K562 (cell line): ENCODE measurements at regions not wholly inside any gene's neighbourhood (a gene's known extent, or its start where the extent isn't known, plus 50 kb on each side); places are given as distances from the start of the nearest gene placed in this dataset.

Experiments used
- ATAC-seq: fragments of 200-7000 bp; cut with Tn5 transposase; 3 replicates; pipeline ENCODE4 v1.9.1; 2020; ENCODE audit warnings: moderate library complexity
- BruUV-seq: library from RNA; stranded (reverse); fragments of 400-500 nt; replicated peaks from 2 replicates; lab custom pipeline; 2021; lab: Mats Ljungman, UMichigan
- CTCF ChIA-PET: fragments of 300-600 bp; formaldehyde crosslinking; extraction: SDS; loops from one replicate; lab custom pipeline; 2021; ENCODE audit warnings: low intra/inter-chr PET ratio; lab: Yijun Ruan, JAX
- POLR2A ChIA-PET: fragments of 300-600, 350-650 bp; sonication (Branson Sonifier 250); formaldehyde crosslinking; extraction: SDS; loops from one replicate; lab custom pipeline; 2021; ENCODE audit warnings: antibody characterized with exemption, inconsistent platforms; lab: Yijun Ruan, JAX
- DNase-seq, 4 experiments: peaks; one replicate each; pipeline versions ENCODE4 v3.0.0 to v3.0.0-alpha.2; 2011 to 2018; ENCODE audit warnings: low spot score in 3 of 4, mixed read lengths in 3 of 4; ENCODE audit errors: extremely low read depth in 1 of 4
- FAIRE-seq: peaks from 2 replicates; lab custom pipeline; 2011; peaks lifted over from hg19 to GRCh38; lab: Jason Lieb, UNC
- H2AFZ ChIP-seq: 2 replicates; pipeline ENCODE4 v1.6.0; 2011; ENCODE audit warnings: low read depth, low read length, control low read depth, inconsistent platforms
- H3K27ac ChIP-seq: fragments of 200-600 bp; 3 replicates; pipeline ENCODE4 v1.8.0; 2011; ENCODE audit warnings: low read depth, mild to moderate bottlenecking, control low read depth, inconsistent platforms, low read length, moderate library complexity, mixed read lengths; ENCODE audit errors: extremely low read depth
- H3K27me3 ChIP-seq, 2 experiments: fragments of 300-600 bp in 1 of 2; 2 replicates in 1 of 2; 3 replicates in 1 of 2; pipeline versions ENCODE4 v1.6.0 to v1.8.0; 2011; ENCODE audit warnings: inconsistent platforms in 2 of 2, low read length in 2 of 2, mild to moderate bottlenecking in 1 of 2, mixed read lengths in 1 of 2, moderate library complexity in 1 of 2; ENCODE audit not compliant: control insufficient read depth in 2 of 2, insufficient read depth in 2 of 2
- H3K36me3 ChIP-seq: fragments of 300-600 bp; 3 replicates; pipeline ENCODE4 v1.8.0; 2011; ENCODE audit warnings: mild to moderate bottlenecking, low read length, inconsistent platforms; ENCODE audit not compliant: control insufficient read depth, insufficient read depth
- H3K4me1 ChIP-seq, 2 experiments: fragments of 200-600 bp in 1 of 2; replicated peaks in 1 of 2; 2 replicates in 1 of 2; 3 replicates in 1 of 2; pipeline versions ENCODE4 v1.5.1 to v1.8.0; 2011; ENCODE audit warnings: inconsistent platforms in 2 of 2, low read length in 2 of 2, mild to moderate bottlenecking in 1 of 2, mixed read lengths in 1 of 2, moderate library complexity in 1 of 2; ENCODE audit not compliant: control insufficient read depth in 2 of 2, insufficient read depth in 2 of 2
- H3K4me2 ChIP-seq: 2 replicates; pipeline ENCODE4 v1.6.1; 2011; ENCODE audit warnings: low read length, control low read depth, inconsistent platforms, mixed read lengths; ENCODE audit not compliant: insufficient read depth
- H3K4me3 ChIP-seq: fragments of 200-600 bp; sonication (generic), shearing (Covaris generic); 2 replicates; pipeline ENCODE4 v1.5.1; 2016; ENCODE audit warnings: control low read depth, inconsistent platforms
- H3K79me2 ChIP-seq: fragments of 200-600 bp; 3 replicates; pipeline ENCODE4 v1.8.0; 2011; ENCODE audit warnings: low read length, inconsistent platforms; ENCODE audit not compliant: control insufficient read depth, insufficient read depth
- H3K9ac ChIP-seq, 2 experiments: 2 replicates each; pipeline versions ENCODE4 v1.6.0 to v1.6.1; 2011; ENCODE audit warnings: low read depth in 2 of 2, low read length in 2 of 2, control low read depth in 1 of 2, inconsistent platforms in 1 of 2, mild to moderate bottlenecking in 1 of 2, mixed read lengths in 1 of 2; ENCODE audit not compliant: insufficient read depth in 1 of 2
- H3K9me1 ChIP-seq: one replicate; pipeline ENCODE4 v1.6.0; 2011; ENCODE audit warnings: inconsistent platforms, mild to moderate bottlenecking, low read length, moderate library complexity; ENCODE audit not compliant: control insufficient read depth, insufficient read depth
- H3K9me3 ChIP-seq: replicated peaks from 2 replicates; pipeline ENCODE4 v1.5.1; 2011; ENCODE audit warnings: low read depth, low read length, inconsistent platforms; ENCODE audit not compliant: control insufficient read depth, insufficient read depth
- H4K20me1 ChIP-seq: replicated peaks from 2 replicates; pipeline ENCODE4 v1.6.1; 2011; ENCODE audit warnings: low read length, inconsistent platforms, mixed read lengths; ENCODE audit not compliant: control insufficient read depth, insufficient read depth
- E2F3 ChIP-seq: fragments of 250-450 bp; sonication (Bioruptor Pico); IDR thresholded peaks from 2 replicates; pipeline ENCODE4 v1.4.0; 2020; ENCODE audit warnings: mild to moderate bottlenecking
- E2F4 ChIP-seq: sonication (generic); formaldehyde crosslinking; IDR thresholded peaks from 2 replicates; pipeline ENCODE4 v1.8.0; 2022; ENCODE audit warnings: mild to moderate bottlenecking, low read depth, missing genetic modification reagents
- ETV6 ChIP-seq, 3 experiments: fragments of 150-350 bp in 1 of 3; sonication (generic) in 1 of 3; formaldehyde crosslinking in 1 of 3; IDR thresholded peaks; 2 replicates each; pipeline versions ENCODE4 v1.6.1 to v1.8.0; 2014 to 2022; ENCODE audit warnings: borderline replicate concordance in 2 of 3, low read depth in 2 of 3, antibody characterized with exemption in 1 of 3, low read length in 1 of 3, mild to moderate bottlenecking in 1 of 3, missing genetic modification reagents in 1 of 3
- HLTF ChIP-seq: fragments of 450-650 bp; IDR thresholded peaks from 2 replicates; pipeline ENCODE4 v1.6.1; 2016
- HOXB6 ChIP-seq: fragments of 250-450 bp; sonication (Bioruptor Pico); IDR thresholded peaks from 2 replicates; pipeline ENCODE4 v1.5.1; 2022; ENCODE audit warnings: mild to moderate bottlenecking, borderline replicate concordance
- MAZ ChIP-seq, 2 experiments: fragments of 450-650 bp in 1 of 2; sonication (generic) in 1 of 2; formaldehyde crosslinking; IDR thresholded peaks in 1 of 2; conservative IDR thresholded peaks in 1 of 2; 2 replicates each; pipeline versions ENCODE4 v1.4.0 to v1.5.0; 2020; ENCODE audit warnings: mild to moderate bottlenecking in 1 of 2, missing genetic modification reagents in 1 of 2
- POLR2H ChIP-seq: IDR thresholded peaks from 2 replicates; pipeline ENCODE4 v1.6.1; 2016; ENCODE audit warnings: missing genetic modification characterization, low read depth, mild to moderate bottlenecking, control low read depth, missing compliant biosample characterization, moderate library complexity
- ZNF609 ChIP-seq: sonication (generic); formaldehyde crosslinking; IDR thresholded peaks from 2 replicates; pipeline ENCODE4 v1.8.1; 2023; ENCODE audit warnings: missing genetic modification reagents, mild to moderate bottlenecking, borderline replicate concordance
- ZNF707 ChIP-seq: fragments of 250-450 bp; sonication (Bioruptor Pico); conservative IDR thresholded peaks from 2 replicates; pipeline ENCODE4 v1.8.0; 2022; ENCODE audit warnings: inconsistent platforms, mild to moderate bottlenecking, moderate library complexity
- WGBS: fragments of 100-300 bp; shearing (Covaris generic); methylation state at CpG from one replicate; pipeline ENCODE4 v1.1.6; 2016; ENCODE audit warnings: low coverage, mixed read lengths; ENCODE audit not compliant: insufficient coverage; ENCODE audit errors: missing lambda C conversion rate; 5-methylcytosine and 5-hydroxymethylcytosine counted together
- in situ Hi-C: fragments of 300-500 bp; cut with MboI; formaldehyde crosslinking; loops from 4 replicates; pipeline ENCODE4 v1.15.0; 2018; ENCODE audit warnings: inconsistent platforms, mixed read lengths
- intact Hi-C: fragments of 100-400 bp; cut with micrococcal nuclease; formaldehyde crosslinking; loops from 2 replicates; pipeline ENCODE4 v1.14.2; 2022

- no peak for DNase-seq
- no TSS peak for BruUV-seq
- Histone ChIP-seq H3K4me1 (no peaks in the 10 kb centered on the region), H3K27ac (no peak overlapping the region), H3K9me1 (no peaks in the 10 kb centered on the region), H3K36me3 (no peaks in the 10 kb centered on the region), H3K27me3 (no peaks in the 10 kb centered on the region), H3K9ac (no peak overlapping the region), H2AFZ (no peak overlapping the region), H3K79me2 (no peaks in the 10 kb centered on the region), H3K4me2 (no peak overlapping the region), H3K9me3 (no peaks in the 10 kb centered on the region), H4K20me1 (no peaks in the 10 kb centered on the region), H3K4me3 (no peak overlapping the region)
- WGBS = 2% methylated on average over 3 of the region's 3 CpGs
- POLR2A ChIA-PET = no interaction called here
- CTCF ChIA-PET = no interaction called here
- ATAC-seq = no peak
- intact Hi-C loops = no loop called here
- in situ Hi-C loops = no loop called here
- no peak for FAIRE-seq
- TF ChIP-seq HLTF (no peak), ETV6 (IDR thresholded peaks at IDR 0.05; ENCODE audit: borderline replicate concordance in 1 of 2, low read depth in 2 of 2, low read length in 1 of 2) (no peak), ETV6 (CRISPR knock-in tag; IDR thresholded peaks at IDR 0.05; ENCODE audit: borderline replicate concordance) (no peak), ZNF707 (CRISPR knock-in tag) (no peak), MAZ (CRISPR knock-in tag; conservative IDR thresholded peaks at IDR 0.05 in 1 of 2, IDR thresholded peaks at IDR 0.05 in 1 of 2) (no peak), ZNF609 (no peak), E2F4 (CRISPR knock-in tag) (no peak), HOXB6 (no peak), POLR2H (no peak), E2F3 (no peak)
Measured at GRCh38 chr4:31086756-31087330, 366.7 kb downstream of the PCDH7 start.
